AG04450 (cell line): ENCODE measurements at regions not wholly inside any gene's neighbourhood (a gene's known extent, or its start where the extent isn't known, plus 50 kb on each side); places are given as distances from the start of the nearest gene placed in this dataset.

Experiments
- CTCF ChIA-PET: fragments of 300-600, 350-600 bp; formaldehyde crosslinking; extraction: SDS; loops from one replicate; lab custom pipeline; 2022; ENCODE audit warnings: antibody characterized with exemption, inconsistent platforms; lab: Charles Lee
- POLR2A ChIA-PET: fragments of 350-600 bp; formaldehyde crosslinking; extraction: SDS; loops from one replicate; lab custom pipeline; 2021; ENCODE audit warnings: antibody characterized with exemption, inconsistent platforms; lab: Yijun Ruan, JAX
- DNase-seq: peaks from one replicate; pipeline ENCODE4 v3.0.0-alpha.2; 2011; ENCODE audit warnings: low read depth, low spot score
- H3K27ac ChIP-seq: one replicate; pipeline ENCODE4 v1.5.1; 2012; ENCODE audit warnings: low read depth, low read length, control low read depth
- H3K27me3 ChIP-seq: one replicate; pipeline ENCODE4 v1.6.0; 2012; ENCODE audit warnings: low read length; ENCODE audit not compliant: control insufficient read depth, insufficient read depth
- H3K4me3 ChIP-seq: 2 replicates; pipeline ENCODE4 v1.5.1; 2011; ENCODE audit warnings: mild to moderate bottlenecking, low read depth, low read length, control low read depth
- H3K9me3 ChIP-seq: 2 replicates; pipeline ENCODE4 v1.5.1; 2012; ENCODE audit warnings: low read length; ENCODE audit not compliant: control insufficient read depth, insufficient read depth
- TF ChIP-seq, protein P1 (sequence below): IDR thresholded peaks from 2 replicates; pipeline ENCODE4 v1.5.1; 2011; ENCODE audit warnings: low read depth, low read length, control low read depth, inconsistent platforms

DNA sequence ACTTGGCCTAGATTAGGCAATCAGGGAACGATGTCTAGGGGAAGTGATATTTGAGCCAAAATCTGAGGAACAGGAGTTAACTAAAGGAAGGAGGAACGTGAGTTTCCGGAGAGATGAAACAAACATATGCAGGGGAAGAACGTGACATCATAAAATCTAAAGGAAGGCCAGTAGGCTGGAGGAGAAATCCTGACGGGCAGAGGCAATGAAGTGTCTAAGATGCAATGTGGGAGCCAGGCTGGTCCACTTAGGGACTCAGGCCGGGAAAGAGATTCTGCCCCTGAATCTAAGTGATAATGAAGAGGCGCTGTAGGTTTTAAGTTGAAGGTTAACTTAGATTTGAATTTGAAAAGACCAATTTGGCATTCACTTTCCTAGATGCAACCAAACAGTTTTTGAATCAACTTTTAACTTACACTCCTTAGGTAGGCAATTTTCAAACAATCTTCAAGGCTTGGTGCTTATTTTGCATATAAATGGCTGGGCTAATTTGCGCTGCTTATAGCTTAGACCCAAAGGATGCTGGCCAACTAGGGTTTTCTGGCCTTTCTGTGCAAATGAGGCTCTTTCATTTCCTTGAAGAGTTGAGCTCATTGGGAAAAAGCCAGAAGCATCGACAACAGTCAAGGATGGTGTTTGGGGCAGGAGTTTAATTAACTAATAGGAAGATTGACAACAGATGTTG is 221.7 kb downstream of the SOX11 start:
- POLR2A ChIA-PET = interaction anchor here (1.7 kb wide), 1 partner anchor 221 kb away, joined by 9 read pairs; the partner anchor contains the start of gene SOX11
- Histone ChIP-seq H3K27me3 (no peaks in the 10 kb centered on the region), H3K4me3 (no peak overlapping the region), H3K9me3 (no peaks in the 10 kb centered on the region), H3K27ac (no peak overlapping the region)
- TF ChIP-seq, protein P1, sequence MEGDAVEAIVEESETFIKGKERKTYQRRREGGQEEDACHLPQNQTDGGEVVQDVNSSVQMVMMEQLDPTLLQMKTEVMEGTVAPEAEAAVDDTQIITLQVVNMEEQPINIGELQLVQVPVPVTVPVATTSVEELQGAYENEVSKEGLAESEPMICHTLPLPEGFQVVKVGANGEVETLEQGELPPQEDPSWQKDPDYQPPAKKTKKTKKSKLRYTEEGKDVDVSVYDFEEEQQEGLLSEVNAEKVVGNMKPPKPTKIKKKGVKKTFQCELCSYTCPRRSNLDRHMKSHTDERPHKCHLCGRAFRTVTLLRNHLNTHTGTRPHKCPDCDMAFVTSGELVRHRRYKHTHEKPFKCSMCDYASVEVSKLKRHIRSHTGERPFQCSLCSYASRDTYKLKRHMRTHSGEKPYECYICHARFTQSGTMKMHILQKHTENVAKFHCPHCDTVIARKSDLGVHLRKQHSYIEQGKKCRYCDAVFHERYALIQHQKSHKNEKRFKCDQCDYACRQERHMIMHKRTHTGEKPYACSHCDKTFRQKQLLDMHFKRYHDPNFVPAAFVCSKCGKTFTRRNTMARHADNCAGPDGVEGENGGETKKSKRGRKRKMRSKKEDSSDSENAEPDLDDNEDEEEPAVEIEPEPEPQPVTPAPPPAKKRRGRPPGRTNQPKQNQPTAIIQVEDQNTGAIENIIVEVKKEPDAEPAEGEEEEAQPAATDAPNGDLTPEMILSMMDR = no peak
- CTCF ChIA-PET = interaction anchor here (1.7 kb wide), 1 partner anchor 10 kb away, joined by 7 read pairs; no protein-coding TSS in a partner anchor
- no peak for DNase-seq

DNA sequence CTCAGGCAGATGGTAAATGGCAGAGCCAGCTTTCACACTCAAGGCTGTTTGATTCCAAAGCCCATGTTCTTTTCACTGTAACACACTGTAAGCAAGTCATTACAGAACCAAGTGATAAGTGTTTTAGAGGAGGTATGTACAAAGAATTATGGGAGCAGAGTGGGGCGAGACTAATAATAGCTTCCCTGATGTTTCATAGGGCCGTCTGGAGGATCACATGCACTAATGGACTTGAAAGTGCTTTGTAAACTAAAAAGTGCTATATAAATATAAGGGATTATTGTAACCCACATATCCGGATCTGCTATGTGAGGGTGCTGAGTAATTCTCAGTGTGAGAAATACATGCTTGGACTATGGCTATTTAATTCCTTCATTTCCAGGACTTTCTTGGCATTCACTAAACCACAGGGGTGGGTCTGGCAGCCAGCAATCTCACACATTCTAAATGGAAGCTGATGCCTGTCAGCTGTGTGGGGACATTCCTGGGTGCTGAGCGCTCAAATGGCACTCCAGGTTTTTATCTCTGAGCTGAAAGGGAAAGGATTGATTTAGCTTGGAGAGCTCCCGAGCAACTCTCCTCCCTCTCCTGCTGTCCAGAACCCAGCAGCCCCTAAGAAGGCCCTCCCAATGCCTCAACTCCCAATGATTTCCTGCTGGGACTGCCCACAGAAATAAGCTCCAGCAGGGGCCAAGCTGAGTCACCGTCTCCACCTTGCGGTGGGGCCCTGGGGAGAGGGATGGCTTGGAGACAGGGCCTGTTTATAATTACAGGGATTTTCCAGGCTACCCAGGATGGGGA is 222.8 kb downstream of the SOX11 start:
- Histone ChIP-seq H3K27me3 (no peaks in the 10 kb centered on the region), H3K4me3 (peak overlapping the region; percentile 3; the same call in 1 of the 2 replicates), H3K27ac (peak overlapping the region; percentile 66), H3K9me3 (no peaks in the 10 kb centered on the region)
- peak; percentile 68 for DNase-seq
- POLR2A ChIA-PET = interaction anchor here (1.0 to 1.7 kb wide), 4 partner anchors 29 to 222 kb away, joined by 8 to 11 read pairs (median 10); partner anchors contain the start of gene SOX11
- TF ChIP-seq, protein P1 = peak; percentile 60
- CTCF ChIA-PET = interaction anchor here (0.8 to 2.1 kb wide), 14 partner anchors 9 to 1955 kb away, joined by 3 to 14 read pairs (median 4); partner anchors contain the start of gene SOX11

DNA sequence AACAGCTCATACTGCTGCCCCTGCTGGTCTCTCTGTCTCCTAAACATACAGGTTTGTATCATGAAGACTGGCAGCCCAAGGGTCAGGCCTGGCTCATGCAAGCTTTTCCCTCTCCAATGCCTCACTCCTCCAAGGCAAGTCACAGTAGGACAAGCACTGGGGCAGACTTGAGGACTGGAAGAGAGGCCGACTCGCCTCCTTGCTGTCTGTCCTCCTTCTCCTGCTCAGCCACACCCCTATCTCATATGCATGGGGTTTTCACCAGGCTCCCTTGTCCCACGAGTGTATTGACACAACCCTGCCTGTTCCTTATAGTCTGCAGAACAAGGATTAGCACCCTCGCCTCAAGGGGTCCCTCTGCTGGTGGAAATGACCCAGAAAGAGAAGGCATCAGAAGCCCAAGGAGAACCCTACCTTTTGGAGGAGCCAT is 223.7 kb downstream of the SOX11 start:
- POLR2A ChIA-PET = interaction anchor here (1.0 to 1.7 kb wide), 3 partner anchors 220 to 223 kb away, joined by 9 to 11 read pairs (median 10); partner anchors contain the start of gene SOX11
- no peaks in the 10 kb centered on the region for H3K9me3 ChIP-seq
- H3K27ac ChIP-seq = no peak overlapping the region
- H3K4me3 ChIP-seq = no peak overlapping the region
- peak; percentile 16 for DNase-seq
- CTCF ChIA-PET = interaction anchor here (0.6 to 2.1 kb wide), 15 partner anchors 8 to 1956 kb away, joined by 3 to 14 read pairs (median 4); partner anchors contain the start of gene SOX11
- TF ChIP-seq, protein P1 = peak; percentile 73
- H3K27me3 ChIP-seq = no peaks in the 10 kb centered on the region

DNA sequence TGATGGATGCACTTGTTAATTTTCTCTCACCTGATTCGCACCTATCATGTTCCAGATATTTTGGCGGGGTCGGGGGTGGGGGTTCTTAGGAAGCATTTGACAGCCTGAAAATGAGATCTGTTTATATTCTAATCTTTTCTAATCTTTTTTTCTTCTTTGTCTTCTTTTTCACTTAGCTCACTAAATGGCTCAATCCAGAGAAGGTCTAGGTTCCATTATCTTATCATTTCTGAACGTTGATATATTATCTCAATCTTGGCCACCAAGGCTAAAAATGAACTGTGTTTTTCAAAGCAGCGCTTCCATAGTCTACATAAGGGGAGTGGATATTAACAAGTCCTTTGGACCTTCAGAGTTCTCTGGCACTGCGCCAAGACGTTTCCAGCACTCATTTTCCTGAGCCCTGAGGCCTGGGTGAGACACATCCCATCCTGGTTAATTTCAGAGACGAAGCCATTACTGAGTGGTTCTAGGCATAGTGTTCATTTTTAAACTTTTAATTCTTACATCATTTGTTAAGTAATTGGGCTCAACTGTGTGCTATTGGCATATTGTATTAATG is 229.0 kb downstream of the SOX11 start:
- POLR2A ChIA-PET = no interaction called here
- CTCF ChIA-PET = interaction anchor here (0.6 kb wide), 1 partner anchor 229 kb away, joined by 4 read pairs; the partner anchor contains the start of gene SOX11
- no peaks in the 10 kb centered on the region for H3K27me3 ChIP-seq
- no peak overlapping the region for H3K4me3 ChIP-seq
- TF ChIP-seq, protein P1 = no peak
- DNase-seq = no peak
- no peaks in the 10 kb centered on the region for H3K9me3 ChIP-seq
- no peak overlapping the region for H3K27ac ChIP-seq
